Progenitor cell of endocrine pancreas (in vitro differentiated cells): ENCODE measurements at regions not wholly inside any gene's neighbourhood (a gene's known extent, or its start where the extent isn't known, plus 50 kb on each side); places are given as distances from the start of the nearest gene placed in this dataset.
"Not testable (repeated sequence)": the region's sequence is repeated elsewhere in the genome, so short reads cannot be mapped to it uniquely, and the experiment has no call there.

Source experiments
- DNase-seq: peaks from one replicate; pipeline ENCODE4 v3.0.0; 2021; ENCODE audit warnings: low spot score; ENCODE audit not compliant: unreplicated experiment
- H3K27ac Mint-ChIP-seq: 2 replicates; pipeline ENCODE4 v1.8.0; 2021; ENCODE audit warnings: mild to moderate bottlenecking, moderate library complexity, mixed read lengths
- H3K27me3 Mint-ChIP-seq: 2 replicates; pipeline ENCODE4 v1.8.0; 2021; ENCODE audit warnings: mixed read lengths
- H3K36me3 Mint-ChIP-seq: 2 replicates; pipeline ENCODE4 v1.8.0; 2022; ENCODE audit warnings: mixed read lengths; ENCODE audit not compliant: insufficient read depth
- H3K4me1 Mint-ChIP-seq: 2 replicates; pipeline ENCODE4 v1.8.0; 2021; ENCODE audit warnings: low read depth, mixed read lengths
- H3K4me3 Mint-ChIP-seq: 2 replicates; pipeline ENCODE4 v1.8.0; 2021; ENCODE audit warnings: low read depth, mild to moderate bottlenecking, moderate library complexity, mixed read lengths
- H3K9me3 Mint-ChIP-seq: 2 replicates; pipeline ENCODE4 v1.8.0; 2021; ENCODE audit warnings: low read depth, mixed read lengths
- TF ChIP-seq, protein P1 (sequence below): fragments of 200-600 bp; sonication (generic); IDR thresholded peaks from one replicate; pipeline ENCODE4 v1.5.0; 2021; ENCODE audit warnings: antibody characterized with exemption, mild to moderate bottlenecking; ENCODE audit not compliant: unreplicated experiment

- no peak overlapping the region for H3K4me3 Mint-ChIP-seq
- H3K27ac Mint-ChIP-seq: no peak overlapping the region
- H3K36me3 Mint-ChIP-seq: peaks cover 8% of the 10 kb centered on the region
Measured at GRCh38 chr12:37543966-37544668, 772.5 kb upstream of the ALG10B start.

GRCh38 chr12:37544669-37545330 lies 771.8 kb upstream of the ALG10B start:
- DNase-seq, H3K27me3 Mint-ChIP-seq, H3K27ac Mint-ChIP-seq, H3K4me3 Mint-ChIP-seq, H3K4me1 Mint-ChIP-seq, H3K36me3 Mint-ChIP-seq: not testable (repeated sequence)
- H3K9me3 Mint-ChIP-seq: peaks cover 53% of the 10 kb centered on the region

More at GRCh38 chr12:37543966-37544668, 772.5 kb upstream of the ALG10B start:
- DNase-seq: no peak
- Mint-ChIP-seq H3K27me3 (no peaks in the 10 kb centered on the region), H3K4me1 (no peaks in the 10 kb centered on the region), H3K9me3 (peaks cover 54% of the 10 kb centered on the region)
- TF ChIP-seq, protein P1, sequence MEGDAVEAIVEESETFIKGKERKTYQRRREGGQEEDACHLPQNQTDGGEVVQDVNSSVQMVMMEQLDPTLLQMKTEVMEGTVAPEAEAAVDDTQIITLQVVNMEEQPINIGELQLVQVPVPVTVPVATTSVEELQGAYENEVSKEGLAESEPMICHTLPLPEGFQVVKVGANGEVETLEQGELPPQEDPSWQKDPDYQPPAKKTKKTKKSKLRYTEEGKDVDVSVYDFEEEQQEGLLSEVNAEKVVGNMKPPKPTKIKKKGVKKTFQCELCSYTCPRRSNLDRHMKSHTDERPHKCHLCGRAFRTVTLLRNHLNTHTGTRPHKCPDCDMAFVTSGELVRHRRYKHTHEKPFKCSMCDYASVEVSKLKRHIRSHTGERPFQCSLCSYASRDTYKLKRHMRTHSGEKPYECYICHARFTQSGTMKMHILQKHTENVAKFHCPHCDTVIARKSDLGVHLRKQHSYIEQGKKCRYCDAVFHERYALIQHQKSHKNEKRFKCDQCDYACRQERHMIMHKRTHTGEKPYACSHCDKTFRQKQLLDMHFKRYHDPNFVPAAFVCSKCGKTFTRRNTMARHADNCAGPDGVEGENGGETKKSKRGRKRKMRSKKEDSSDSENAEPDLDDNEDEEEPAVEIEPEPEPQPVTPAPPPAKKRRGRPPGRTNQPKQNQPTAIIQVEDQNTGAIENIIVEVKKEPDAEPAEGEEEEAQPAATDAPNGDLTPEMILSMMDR: no peak

DNA sequence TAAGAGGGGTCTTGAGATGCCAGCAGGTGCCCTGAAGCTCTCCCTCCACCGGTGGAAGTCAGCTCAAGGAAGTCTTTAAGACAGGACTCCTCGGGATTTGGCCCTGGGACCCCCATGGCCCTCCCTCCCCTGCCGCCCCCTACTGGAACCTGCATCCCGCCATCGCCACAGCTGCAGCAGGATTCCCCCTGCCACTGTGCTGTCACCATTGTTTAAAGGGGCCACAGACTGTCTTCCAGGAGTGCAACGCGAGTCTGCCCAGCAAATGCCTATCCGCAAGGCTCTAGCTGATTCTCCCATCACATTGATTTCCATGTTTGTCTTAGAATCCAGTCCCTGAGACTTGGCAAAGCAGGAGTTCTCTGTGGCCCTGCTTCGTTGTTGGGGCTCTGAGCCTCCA lies 770.8 kb upstream of the ALG10B start:
- H3K36me3 Mint-ChIP-seq: peaks cover 9% of the 10 kb centered on the region
- TF ChIP-seq, protein P1: no peak
- H3K9me3 Mint-ChIP-seq: peaks cover 53% of the 10 kb centered on the region
- H3K4me3 Mint-ChIP-seq: no peak overlapping the region
- H3K4me1 Mint-ChIP-seq: no peaks in the 10 kb centered on the region
- no peak overlapping the region for H3K27ac Mint-ChIP-seq
- no peaks in the 10 kb centered on the region for H3K27me3 Mint-ChIP-seq
- no peak for DNase-seq

GRCh38 chr12:37546206-37546605 lies 770.4 kb upstream of the ALG10B start:
- TF ChIP-seq, protein P1: no peak
- Mint-ChIP-seq H3K36me3 (peaks cover 9% of the 10 kb centered on the region), H3K4me3 (no peak overlapping the region), H3K9me3 (peaks cover 53% of the 10 kb centered on the region), H3K4me1 (no peaks in the 10 kb centered on the region), H3K27ac (no peak overlapping the region), H3K27me3 (no peaks in the 10 kb centered on the region)
- DNase-seq: no peak

DNA sequence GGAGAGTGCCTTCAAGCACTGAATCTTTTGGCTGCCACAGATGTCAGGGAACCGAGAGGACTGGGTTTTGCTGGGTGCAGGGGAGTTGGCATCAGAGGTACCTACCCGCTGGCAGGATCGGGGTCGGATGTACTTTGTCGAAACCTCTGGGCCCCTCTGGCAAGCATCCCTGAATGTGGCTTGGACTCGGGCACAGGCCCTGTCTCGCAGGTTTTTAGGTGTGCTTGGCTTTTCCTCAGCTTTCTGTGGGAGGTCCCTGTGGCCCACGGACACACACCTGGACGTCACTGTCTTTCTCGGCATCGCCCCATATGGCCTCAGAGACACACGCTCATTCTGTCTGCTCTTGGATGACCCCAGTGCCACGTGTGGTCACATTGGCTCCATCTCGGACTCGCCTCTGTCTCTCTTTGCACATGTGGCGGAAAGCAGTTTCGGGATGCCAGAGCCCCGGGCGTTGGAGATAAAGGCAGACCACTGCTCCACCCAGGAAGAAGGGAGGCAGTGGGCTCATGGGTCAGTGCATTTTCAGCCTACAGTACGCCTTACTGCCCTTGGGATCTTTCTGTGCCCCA lies 769.6 kb upstream of the ALG10B start:
- H3K36me3 Mint-ChIP-seq: peaks cover 8% of the 10 kb centered on the region

More for the DNA sequence above, 769.6 kb upstream of the ALG10B start:
- no peak for DNase-seq
- Mint-ChIP-seq H3K4me1 (no peaks in the 10 kb centered on the region), H3K27me3 (no peaks in the 10 kb centered on the region), H3K9me3 (peaks cover 54% of the 10 kb centered on the region), H3K27ac (no peak overlapping the region), H3K4me3 (no peak overlapping the region)
- TF ChIP-seq, protein P1: no peak
